OCI-LY7 (cell line): ENCODE measurements at regions not wholly inside any gene's neighbourhood (a gene's known extent, or its start where the extent isn't known, plus 50 kb on each side); places are given as distances from the start of the nearest gene placed in this dataset.

Experiments
- BruUV-seq: library from RNA; stranded (reverse); fragments of 400-500 nt; replicated peaks from 2 replicates; lab custom pipeline; 2021; lab: Mats Ljungman, UMichigan
- CTCF ChIA-PET: fragments of 300-600 bp; sonication (Branson Sonifier 250); formaldehyde crosslinking; loops from one replicate; lab custom pipeline; 2022; ENCODE audit warnings: antibody characterized with exemption; ENCODE audit not compliant: unreplicated experiment; lab: Charles Lee
- POLR2A ChIA-PET: fragments of 300-600 bp; sonication (Branson Sonifier 250); formaldehyde crosslinking; loops from one replicate; lab custom pipeline; 2022; ENCODE audit warnings: antibody characterized with exemption; lab: Charles Lee
- DNase-seq: peaks from one replicate; pipeline ENCODE4 v3.0.0-alpha.2; 2015; ENCODE audit warnings: low spot score
- H2AFZ ChIP-seq: fragments of 200-600 bp; sonication (generic), shearing (Covaris generic); 2 replicates; pipeline ENCODE4 v1.6.1; 2014; ENCODE audit warnings: mild to moderate bottlenecking, antibody characterized with exemption, low read length, moderate library complexity
- H3K27ac ChIP-seq: fragments of 200-600 bp; sonication (generic); 2 replicates; pipeline ENCODE4 v1.5.1; 2014; ENCODE audit warnings: mixed run types, low read depth, mild to moderate bottlenecking, moderate library complexity, low read length, inconsistent platforms; ENCODE audit not compliant: poor library complexity, severe bottlenecking
- H3K36me3 ChIP-seq: fragments of 200-600 bp; sonication (generic); 2 replicates; pipeline ENCODE4 v1.6.1; 2014; ENCODE audit warnings: mild to moderate bottlenecking, antibody characterized with exemption, low read length, moderate library complexity, mixed read lengths; ENCODE audit not compliant: insufficient read depth
- H3K4me1 ChIP-seq: fragments of 200-600 bp; sonication (generic); 2 replicates; pipeline ENCODE4 v1.5.1; 2014; ENCODE audit warnings: mild to moderate bottlenecking, low read length; ENCODE audit not compliant: insufficient read depth, poor library complexity, severe bottlenecking
- H3K4me2 ChIP-seq: fragments of 200-600 bp; sonication (generic); 2 replicates; pipeline ENCODE4 v1.6.1; 2014; ENCODE audit warnings: mild to moderate bottlenecking, low read length
- H3K4me3 ChIP-seq: fragments of 200-600 bp; sonication (generic); 2 replicates; pipeline ENCODE4 v1.5.1; 2014; ENCODE audit warnings: mild to moderate bottlenecking, low read depth, low read length; ENCODE audit not compliant: poor library complexity, severe bottlenecking
- H3K79me2 ChIP-seq: fragments of 200-600 bp; sonication (generic); 2 replicates; pipeline ENCODE4 v1.6.1; 2016; ENCODE audit warnings: low read depth, mild to moderate bottlenecking, low read length, moderate library complexity, mixed read lengths; ENCODE audit not compliant: insufficient read depth
- H3K9me2 ChIP-seq: fragments of 200-600 bp; sonication (generic); 2 replicates; pipeline ENCODE4 v1.6.1; 2016; ENCODE audit warnings: mild to moderate bottlenecking, low read length, mixed read lengths; ENCODE audit not compliant: insufficient read depth
- H3K9me3 ChIP-seq: fragments of 200-600 bp; sonication (generic); 2 replicates; pipeline ENCODE4 v1.6.1; 2014; ENCODE audit warnings: mild to moderate bottlenecking, mixed run types, low read length, mixed read lengths
- H4K20me1 ChIP-seq: fragments of 200-600 bp; sonication (generic); 2 replicates; pipeline ENCODE4 v1.6.1; 2014; ENCODE audit warnings: mild to moderate bottlenecking, antibody characterized with exemption, low read length, moderate library complexity, mixed read lengths; ENCODE audit not compliant: insufficient read depth
- EZH2phosphoT487 ChIP-seq: fragments of 200-600 bp; sonication (generic); IDR thresholded peaks from 2 replicates; pipeline ENCODE4 v1.6.1; 2018; ENCODE audit warnings: low read depth, borderline replicate concordance, mild to moderate bottlenecking, mixed run types, antibody characterized with exemption, low read length, moderate library complexity, mixed read lengths
- intact Hi-C: fragments of 100-400 bp; cut with micrococcal nuclease; formaldehyde crosslinking; loops from one replicate; pipeline ENCODE4 v1.10.0; 2022; ENCODE audit not compliant: unreplicated experiment
- TF ChIP-seq, protein P1 (sequence below): fragments of 200-600 bp; sonication (generic); conservative IDR thresholded peaks from 2 replicates; pipeline ENCODE4 v1.5.1; 2014; ENCODE audit warnings: mild to moderate bottlenecking, antibody characterized with exemption, low read length, moderate library complexity, mixed read lengths

DNA sequence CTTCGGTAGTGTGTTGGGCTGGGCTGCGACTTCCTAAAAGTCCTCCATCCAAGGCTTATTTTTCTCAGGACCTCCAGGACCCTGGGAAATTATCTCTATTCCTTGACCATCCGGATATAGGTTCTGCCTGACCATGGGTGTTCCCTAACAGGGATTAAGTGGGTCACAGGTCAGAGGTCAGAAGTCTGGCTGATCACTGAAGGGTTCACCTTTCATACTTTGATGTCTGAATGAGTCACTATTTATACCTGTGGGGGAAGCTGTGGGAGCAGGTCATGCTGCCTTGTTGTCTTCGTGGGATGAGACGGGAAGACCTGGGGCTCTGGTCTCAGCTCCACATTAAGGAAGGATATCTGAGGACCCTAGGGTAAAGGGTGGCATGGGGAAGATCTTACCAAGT is 65.0 kb upstream of the ETV3 start:
- H3K4me3 ChIP-seq = no peak overlapping the region
- ChIA-PET POLR2A (no interaction called here), CTCF (interaction anchor here (0.6 kb wide), 1 partner anchor 884 kb away, joined by 3 read pairs; no protein-coding TSS in a partner anchor)
- BruUV-seq = no TSS peak
- no peaks in the 10 kb centered on the region for H3K79me2 ChIP-seq
- H3K36me3 ChIP-seq = no peaks in the 10 kb centered on the region
- no peak for DNase-seq
- H2AFZ ChIP-seq = no peak overlapping the region
- H3K27ac ChIP-seq = no peak overlapping the region
- H4K20me1 ChIP-seq = no peaks in the 10 kb centered on the region
- H3K4me2 ChIP-seq = no peak overlapping the region
- intact Hi-C loops = no loop called here
- no peaks in the 10 kb centered on the region for H3K9me3 ChIP-seq
- no peaks in the 10 kb centered on the region for H3K9me2 ChIP-seq
- TF ChIP-seq EZH2phosphoT487 = no peak
- TF ChIP-seq, protein P1, sequence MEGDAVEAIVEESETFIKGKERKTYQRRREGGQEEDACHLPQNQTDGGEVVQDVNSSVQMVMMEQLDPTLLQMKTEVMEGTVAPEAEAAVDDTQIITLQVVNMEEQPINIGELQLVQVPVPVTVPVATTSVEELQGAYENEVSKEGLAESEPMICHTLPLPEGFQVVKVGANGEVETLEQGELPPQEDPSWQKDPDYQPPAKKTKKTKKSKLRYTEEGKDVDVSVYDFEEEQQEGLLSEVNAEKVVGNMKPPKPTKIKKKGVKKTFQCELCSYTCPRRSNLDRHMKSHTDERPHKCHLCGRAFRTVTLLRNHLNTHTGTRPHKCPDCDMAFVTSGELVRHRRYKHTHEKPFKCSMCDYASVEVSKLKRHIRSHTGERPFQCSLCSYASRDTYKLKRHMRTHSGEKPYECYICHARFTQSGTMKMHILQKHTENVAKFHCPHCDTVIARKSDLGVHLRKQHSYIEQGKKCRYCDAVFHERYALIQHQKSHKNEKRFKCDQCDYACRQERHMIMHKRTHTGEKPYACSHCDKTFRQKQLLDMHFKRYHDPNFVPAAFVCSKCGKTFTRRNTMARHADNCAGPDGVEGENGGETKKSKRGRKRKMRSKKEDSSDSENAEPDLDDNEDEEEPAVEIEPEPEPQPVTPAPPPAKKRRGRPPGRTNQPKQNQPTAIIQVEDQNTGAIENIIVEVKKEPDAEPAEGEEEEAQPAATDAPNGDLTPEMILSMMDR = no peak
- no peaks in the 10 kb centered on the region for H3K4me1 ChIP-seq

DNA sequence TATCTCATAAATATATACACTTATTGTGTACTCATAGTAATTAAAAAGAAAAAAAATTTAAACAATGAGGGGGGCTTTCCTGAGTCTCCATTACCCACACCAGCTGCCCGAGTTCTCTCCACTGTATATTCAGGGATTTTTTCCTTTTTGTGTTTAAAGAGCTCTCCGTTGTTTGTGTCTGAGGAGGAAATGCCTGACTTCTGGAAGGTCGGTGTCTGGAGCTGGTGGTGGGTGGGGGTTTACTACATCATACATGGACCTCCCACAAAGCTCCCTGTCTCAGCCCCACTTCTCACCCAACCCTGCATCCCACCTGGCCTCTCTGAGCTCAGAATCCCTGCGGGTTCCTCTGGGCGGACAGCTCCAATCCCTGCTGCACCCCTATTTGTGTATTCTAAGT is 64.1 kb upstream of the ETV3 start:
- Histone ChIP-seq H2AFZ (no peak overlapping the region), H3K4me3 (no peak overlapping the region), H3K27ac (no peak overlapping the region), H3K4me2 (no peak overlapping the region), H3K36me3 (no peaks in the 10 kb centered on the region), H3K9me3 (no peaks in the 10 kb centered on the region), H4K20me1 (no peaks in the 10 kb centered on the region), H3K4me1 (no peaks in the 10 kb centered on the region), H3K79me2 (no peaks in the 10 kb centered on the region), H3K9me2 (no peaks in the 10 kb centered on the region)
- no TSS peak for BruUV-seq
- ChIA-PET POLR2A (no interaction called here), CTCF (no interaction called here)
- TF ChIP-seq, protein P1 = no peak
- TF ChIP-seq EZH2phosphoT487 = no peak
- intact Hi-C loops = no loop called here
- no peak for DNase-seq

DNA sequence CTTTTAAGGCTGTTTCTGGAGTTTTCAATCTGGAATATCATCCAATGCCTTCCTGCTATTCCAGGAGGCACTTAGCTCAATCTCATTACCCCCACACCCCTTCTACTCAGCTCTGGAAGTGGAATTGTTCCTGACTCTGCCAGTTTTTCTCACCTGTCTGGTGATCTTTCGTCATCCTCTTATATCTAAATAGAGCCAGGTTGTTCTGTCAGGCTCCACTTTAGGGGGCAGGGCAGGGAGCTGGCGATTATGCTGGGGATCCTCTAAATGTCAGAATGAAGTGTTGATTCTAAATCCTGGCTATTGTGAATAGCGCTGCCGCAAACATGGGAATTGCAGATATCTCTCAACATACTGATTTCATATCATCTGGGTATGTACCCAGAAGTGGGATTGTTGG is 63.6 kb upstream of the ETV3 start:
- H3K9me2 ChIP-seq = no peaks in the 10 kb centered on the region
- TF ChIP-seq EZH2phosphoT487 = no peak
- TF ChIP-seq, protein P1 = no peak
- ChIA-PET POLR2A (no interaction called here), CTCF (no interaction called here)
- no peaks in the 10 kb centered on the region for H3K36me3 ChIP-seq
- intact Hi-C loops = no loop called here
- no TSS peak for BruUV-seq
- no peaks in the 10 kb centered on the region for H3K9me3 ChIP-seq
- DNase-seq = no peak
- H2AFZ ChIP-seq = no peak overlapping the region
- H3K79me2 ChIP-seq = no peaks in the 10 kb centered on the region
- no peaks in the 10 kb centered on the region for H4K20me1 ChIP-seq
- H3K27ac ChIP-seq = no peak overlapping the region
- no peaks in the 10 kb centered on the region for H3K4me1 ChIP-seq
- H3K4me3 ChIP-seq = no peak overlapping the region
- H3K4me2 ChIP-seq = no peak overlapping the region
